Fibroblast of skin of back (primary cell): ENCODE measurements at regions not wholly inside any gene's neighbourhood (a gene's known extent, or its start where the extent isn't known, plus 50 kb on each side); places are given as distances from the start of the nearest gene placed in this dataset.
"Not testable (repeated sequence)": the region's sequence is repeated elsewhere in the genome, so short reads cannot be mapped to it uniquely, and the experiment has no call there.

Experiments
- DNase-seq: peaks from one replicate; pipeline ENCODE4 v3.0.0-alpha.2; 2013

DNA sequence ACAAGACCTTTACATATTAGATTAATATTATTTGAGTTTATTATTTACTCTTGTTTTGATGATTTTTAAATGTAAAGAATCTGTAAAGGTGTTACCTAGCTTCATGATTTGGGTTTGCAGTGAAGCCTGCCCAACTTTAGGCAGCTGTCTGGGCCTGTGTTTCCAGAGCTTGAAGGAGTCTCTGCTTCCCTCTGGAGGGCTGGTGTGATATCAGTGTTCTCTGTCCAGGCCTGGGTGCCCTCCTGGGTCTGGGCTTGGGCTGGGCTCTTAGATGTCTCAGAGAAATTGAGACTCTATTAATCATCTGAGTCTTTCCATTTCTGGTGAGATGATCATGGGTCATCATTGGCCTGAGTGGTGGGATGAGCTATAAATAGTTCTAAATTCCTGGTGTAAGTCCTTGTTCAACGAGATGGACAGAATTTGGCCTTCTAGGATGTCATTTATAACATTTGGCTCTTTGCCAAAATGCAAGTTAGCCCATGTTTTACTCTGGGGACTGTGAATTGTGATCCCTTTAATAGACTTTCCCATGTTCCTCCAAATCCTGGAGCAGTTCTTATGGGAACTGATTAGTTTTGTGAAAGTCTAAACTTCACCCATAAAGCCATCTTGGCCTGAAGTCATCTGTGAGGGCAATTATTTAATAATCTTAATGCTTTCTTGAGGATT lies 397.3 kb downstream of the TMEM121 start:
- not testable (repeated sequence) for DNase-seq

DNA sequence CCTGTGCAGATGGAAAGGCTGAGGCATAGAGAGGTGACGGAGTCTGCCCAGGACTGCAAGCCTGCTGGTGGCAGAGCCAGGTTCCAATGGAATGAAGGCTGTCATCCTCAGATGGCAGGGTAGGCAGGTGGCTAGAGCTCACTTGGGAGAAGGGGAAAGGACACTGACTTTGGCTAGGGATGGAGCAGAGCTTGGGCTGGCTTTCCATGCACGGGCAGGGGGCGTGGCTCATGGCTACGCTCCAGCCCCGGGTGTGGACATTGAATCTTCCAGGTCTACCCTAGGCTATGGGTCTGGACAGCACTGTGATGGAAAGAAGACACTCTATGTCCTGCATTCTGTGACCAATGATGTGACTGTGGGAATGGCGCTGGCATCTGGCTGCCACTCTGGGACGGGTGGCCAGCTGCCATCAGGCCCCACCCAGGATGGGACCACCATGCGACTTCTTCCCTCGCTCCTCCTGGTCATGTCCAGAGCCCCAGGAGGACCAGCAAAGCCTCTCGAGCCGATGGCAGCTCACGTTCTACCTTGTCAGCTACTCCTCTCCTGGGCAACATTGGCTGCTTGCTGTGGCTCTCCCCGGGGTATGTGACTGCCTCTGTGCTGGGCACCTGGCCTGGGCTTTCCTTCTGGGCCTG lies 398.7 kb downstream of the TMEM121 start:
- no peak for DNase-seq

DNA sequence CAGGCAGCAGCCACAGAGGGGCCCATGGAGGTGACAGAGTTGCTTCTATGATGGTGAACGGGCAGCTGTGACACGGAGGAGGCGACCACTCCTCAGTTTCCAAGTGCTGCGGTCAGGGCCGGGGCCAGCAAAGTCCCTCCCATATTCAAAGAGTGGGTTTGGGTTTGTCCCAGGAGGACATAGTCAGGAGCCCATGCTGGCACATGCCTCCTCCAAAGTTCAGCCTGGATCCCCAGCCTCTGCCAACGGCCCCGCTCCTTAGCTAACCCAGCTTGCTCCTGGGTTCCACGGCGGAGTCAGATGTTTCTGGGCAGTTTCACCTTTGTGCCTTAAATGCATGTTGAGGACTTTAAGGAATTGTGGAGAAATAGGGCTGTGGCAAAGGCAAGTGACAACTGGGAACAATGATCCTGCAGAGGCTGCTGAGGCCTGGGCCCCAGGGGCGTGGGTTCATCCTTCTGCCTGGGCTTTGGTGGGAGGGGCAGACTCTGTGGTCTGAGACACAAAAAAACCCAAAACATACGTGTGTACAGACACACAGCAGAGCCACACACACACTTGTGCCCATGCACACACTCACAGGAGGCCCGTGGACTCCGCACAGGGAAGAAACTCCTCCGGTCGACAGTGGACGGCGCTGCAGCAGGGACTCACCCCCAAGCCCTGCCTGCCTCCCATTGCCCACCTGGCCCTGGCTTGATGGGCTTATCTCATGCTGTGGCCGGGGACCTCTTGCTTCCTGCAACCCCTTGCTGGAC lies 399.4 kb downstream of the TMEM121 start:
- DNase-seq: no peak

DNA sequence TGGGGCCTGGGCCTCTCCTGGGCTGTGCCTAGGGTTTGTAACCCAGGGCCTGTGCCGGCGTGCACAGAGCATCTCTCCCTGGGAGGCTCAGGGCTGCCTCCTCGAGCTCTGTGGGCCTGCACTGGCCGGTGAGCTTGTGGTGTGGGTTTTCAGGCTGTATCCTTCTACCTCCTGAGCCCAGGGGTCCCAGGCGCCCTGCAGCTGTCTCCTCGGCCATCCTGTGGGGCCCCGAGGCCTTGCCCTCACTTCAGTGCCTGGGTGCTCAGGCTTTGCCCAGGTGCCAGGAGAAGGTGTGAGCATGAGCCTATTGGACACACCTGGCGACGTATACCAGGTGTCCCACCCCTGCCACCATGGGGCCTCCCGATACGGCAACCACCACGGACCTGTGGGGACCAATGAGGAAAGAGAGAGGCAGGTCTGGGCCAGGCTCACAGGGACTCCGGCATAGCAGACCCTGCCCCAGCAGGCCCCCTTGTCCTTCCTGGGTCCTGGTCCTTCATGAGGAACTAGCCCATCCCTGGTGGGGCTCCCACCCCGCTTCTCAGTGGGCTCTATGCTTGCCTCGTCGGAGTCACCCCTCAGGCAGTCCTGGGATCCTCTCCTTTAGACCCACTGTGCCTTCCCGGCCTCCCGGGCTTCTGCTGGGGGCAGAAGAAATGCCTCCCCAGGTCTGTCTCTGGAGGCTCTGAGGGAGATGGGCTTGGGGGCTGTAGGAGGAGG lies 400.2 kb downstream of the TMEM121 start:
- no peak for DNase-seq

- no peak for DNase-seq
Measured at GRCh38 chr14:105927096-105928060, 401.0 kb downstream of the TMEM121 start.

DNA sequence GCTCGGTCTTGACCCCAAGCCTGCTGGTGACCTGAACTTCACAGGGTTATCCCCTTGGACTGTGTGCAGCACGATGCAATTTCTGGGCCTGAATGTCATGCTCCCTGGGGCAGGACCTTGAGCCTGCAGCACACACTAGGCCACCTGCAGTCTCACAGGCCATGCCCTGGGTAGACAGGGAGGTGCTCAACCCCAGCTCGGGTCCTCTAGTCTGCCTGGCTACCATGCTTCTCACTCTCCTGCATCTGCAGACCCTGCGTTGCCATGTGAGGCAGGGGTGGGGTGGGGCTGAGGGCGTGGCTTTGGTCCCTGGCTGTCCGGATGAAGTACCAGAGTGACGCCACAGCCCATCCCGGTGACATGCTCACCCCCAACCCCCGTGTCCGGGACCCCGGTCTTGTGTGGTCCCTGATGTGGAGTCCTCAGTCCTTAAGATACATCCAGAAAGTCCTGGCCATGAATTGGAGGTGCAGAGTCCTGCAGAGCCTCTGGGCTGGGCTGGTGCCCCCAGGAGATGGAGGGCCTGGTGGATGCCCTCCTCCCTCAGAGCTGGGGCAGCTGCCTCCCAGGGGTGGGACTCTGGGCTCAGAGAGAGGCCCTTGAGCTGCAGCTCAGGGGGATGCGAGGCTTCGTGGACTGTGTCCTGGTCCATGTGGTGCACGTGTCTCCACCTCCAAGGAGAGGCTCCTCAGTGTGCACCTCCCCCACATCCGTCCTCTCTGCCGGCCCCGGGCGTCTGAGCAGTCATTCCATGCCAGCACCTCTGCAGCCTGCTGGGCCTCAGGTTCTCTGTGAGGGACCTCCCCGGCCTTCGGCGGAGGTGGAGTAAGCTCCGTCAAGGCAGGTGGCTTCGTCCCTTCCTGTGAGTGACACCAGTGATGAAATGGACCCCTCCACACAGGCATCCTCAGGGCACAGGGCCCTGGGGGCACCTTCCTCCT lies 402.1 kb downstream of the TMEM121 start:
- not testable (repeated sequence) for DNase-seq

DNA sequence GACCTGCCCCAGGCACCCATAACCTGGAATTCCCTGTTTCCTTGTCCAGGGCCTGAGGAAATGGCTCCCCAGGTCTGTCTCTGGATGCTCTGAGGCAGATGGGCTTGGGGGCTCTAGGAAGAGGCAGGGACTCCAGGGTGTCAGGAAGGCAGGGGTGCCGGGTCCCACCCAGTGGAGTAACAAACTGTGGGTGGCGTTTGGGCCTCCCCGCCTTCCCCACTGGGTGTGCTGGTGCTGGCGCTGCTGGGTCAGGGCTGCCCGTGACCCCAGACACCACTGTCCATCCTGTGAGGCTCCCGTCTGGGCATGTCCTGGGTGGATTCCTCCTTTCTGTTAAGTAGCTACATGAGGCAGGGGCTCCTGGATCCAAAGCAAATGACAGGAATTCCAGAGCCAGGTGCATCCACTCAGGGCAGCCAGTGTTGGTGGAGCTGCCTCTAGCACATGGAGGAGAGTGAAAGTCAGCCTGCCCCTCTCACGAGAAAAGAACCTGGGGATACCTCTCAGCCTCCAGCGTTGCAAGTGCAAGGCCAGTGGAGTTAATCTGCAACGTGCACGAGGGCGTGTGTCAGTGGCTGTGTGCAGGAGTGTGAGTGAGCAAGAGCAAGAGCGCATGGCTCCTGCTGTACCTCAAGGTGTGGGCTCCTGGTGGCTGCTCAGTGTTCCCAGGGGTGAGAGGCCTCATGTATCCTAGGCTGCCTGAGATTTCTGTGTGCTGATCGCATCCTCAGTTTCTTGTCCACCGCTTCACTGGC lies 403.1 kb downstream of the TMEM121 start:
- no peak for DNase-seq

DNA sequence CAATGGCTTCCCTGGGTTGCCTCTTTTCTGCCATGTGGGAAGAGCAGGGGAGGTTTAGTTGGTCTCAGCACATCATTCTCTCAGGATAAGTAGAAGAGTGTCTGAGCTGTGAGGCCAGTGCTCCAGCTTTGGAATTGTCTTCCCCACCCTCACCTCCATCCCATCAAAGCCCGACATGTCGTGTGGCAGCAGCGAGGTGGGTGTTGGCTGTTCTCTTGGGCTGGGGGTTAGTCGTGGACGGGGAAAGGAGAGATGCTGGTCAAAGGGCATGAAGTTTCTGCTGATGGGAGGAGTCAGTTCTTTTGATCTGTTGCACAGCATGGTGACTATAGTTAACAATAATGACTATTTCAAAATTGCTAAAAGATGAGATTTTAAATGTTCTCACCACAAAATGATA lies 404.2 kb downstream of the TMEM121 start:
- no peak for DNase-seq

- no peak for DNase-seq
Measured at GRCh38 chr14:105931808-105932483, 405.6 kb downstream of the TMEM121 start.

- no peak for DNase-seq
Measured at GRCh38 chr14:105933238-105933637, 406.9 kb downstream of the TMEM121 start.

- no peak for DNase-seq
Measured at GRCh38 chr14:105935384-105935783, 409.0 kb downstream of the TMEM121 start.

DNA sequence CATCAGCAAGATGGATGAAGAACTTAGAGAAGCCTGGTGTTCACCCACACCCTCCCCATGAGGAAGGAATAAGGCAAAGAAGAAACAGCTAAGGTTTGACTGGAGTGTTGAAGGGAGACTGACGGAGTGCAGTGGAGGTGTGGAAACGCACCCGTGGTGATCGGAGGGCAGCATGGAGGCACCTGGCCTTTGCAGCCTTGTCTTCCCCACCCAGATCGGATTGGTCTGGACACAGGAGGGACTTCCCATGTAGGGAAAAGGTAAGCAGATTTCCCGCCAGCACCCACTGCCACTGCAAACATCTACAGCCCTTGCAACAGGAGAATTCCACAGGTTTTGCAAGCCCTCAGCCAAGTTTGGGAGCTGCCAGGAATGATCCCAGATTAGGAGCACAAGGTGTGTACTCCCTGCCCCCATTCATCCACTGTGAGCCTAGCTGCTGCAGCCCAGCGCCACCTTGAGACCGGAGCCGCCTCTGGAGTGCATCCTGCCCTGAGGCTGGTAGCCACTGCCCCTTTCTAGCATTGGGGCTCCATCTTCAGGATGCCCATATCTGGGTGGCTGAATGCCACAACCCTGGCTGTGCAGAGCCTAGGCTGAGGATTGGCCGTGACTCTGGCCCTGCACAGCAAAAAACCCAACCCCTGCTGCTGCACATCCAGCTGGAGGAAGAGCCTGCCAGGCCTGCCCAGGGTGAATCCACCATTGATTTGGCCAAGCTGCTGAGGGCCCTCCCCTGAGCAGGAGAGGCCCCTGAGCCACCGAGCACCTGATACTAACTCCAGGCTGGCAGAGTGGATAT lies 411.1 kb downstream of the TMEM121 start:
- no peak for DNase-seq

GRCh38 chr14:105938055-105938863 lies 411.9 kb downstream of the TMEM121 start:
- DNase-seq: no peak

- DNase-seq: no peak
Measured at GRCh38 chr14:105938959-105939358, 412.6 kb downstream of the TMEM121 start.

- DNase-seq: no peak
Measured at GRCh38 chr14:105939810-105940508, 413.6 kb downstream of the TMEM121 start.

GRCh38 chr14:105940534-105941225 lies 414.3 kb downstream of the TMEM121 start:
- DNase-seq: no peak
